HepG2 (cell line): ENCODE measurements at regions not wholly inside any gene's neighbourhood (a gene's known extent, or its start where the extent isn't known, plus 50 kb on each side); places are given as distances from the start of the nearest gene placed in this dataset.

Experiments
- ATF4 ChIP-seq, 2 experiments: fragments of 450-650 bp in 1 of 2; sonication (generic) in 1 of 2; formaldehyde crosslinking; IDR thresholded peaks; 2 replicates each; pipeline versions ENCODE4 v1.5.0 to v1.8.0; 2020 to 2022; ENCODE audit warnings: mild to moderate bottlenecking in 1 of 2, missing genetic modification reagents in 1 of 2
- HDAC1 ChIP-seq: sonication (generic); formaldehyde crosslinking; IDR thresholded peaks from 2 replicates; pipeline ENCODE4 v1.5.1; 2020; ENCODE audit warnings: mild to moderate bottlenecking, missing genetic modification reagents
- HMGXB4 ChIP-seq, 2 experiments: sonication (generic) in 1 of 2; formaldehyde crosslinking in 1 of 2; IDR thresholded peaks; 2 replicates each; pipeline versions ENCODE4 v1.4.0 to v1.6.1; 2018 to 2020; ENCODE audit warnings: missing genetic modification reagents in 2 of 2, borderline replicate concordance in 1 of 2, low read depth in 1 of 2, mild to moderate bottlenecking in 1 of 2, missing biosample characterization in 1 of 2
- POLR2AphosphoS5 ChIP-seq: IDR thresholded peaks from 2 replicates; pipeline ENCODE4 v1.6.1; 2012; ENCODE audit warnings: low read depth, low read length
- SOX13 ChIP-seq, 3 experiments: fragments of 450-650 bp in 1 of 3; sonication (generic) in 1 of 3; formaldehyde crosslinking in 1 of 3; IDR thresholded peaks in 2 of 3; conservative IDR thresholded peaks in 1 of 3; 2 replicates each; pipeline versions ENCODE4 v1.5.0 to v1.6.1; 2016 to 2020; ENCODE audit warnings: antibody characterized with exemption in 1 of 3, mild to moderate bottlenecking in 1 of 3, missing compliant biosample characterization in 1 of 3, missing genetic modification reagents in 1 of 3, moderate library complexity in 1 of 3

- TF ChIP-seq SOX13 (IDR thresholded peaks at IDR 0.05): no peak
- TF ChIP-seq SOX13 (CRISPR knock-in tag; conservative IDR thresholded peaks at IDR 0.05 in 1 of 2, IDR thresholded peaks at IDR 0.05 in 1 of 2): no peak
- TF ChIP-seq ATF4 (CRISPR knock-in tag; IDR thresholded peaks at IDR 0.05): no peak
- TF ChIP-seq POLR2AphosphoS5: no peak
- no peak for TF ChIP-seq HMGXB4 (CRISPR knock-in tag; IDR thresholded peaks at IDR 0.05; ENCODE audit: borderline replicate concordance in 1 of 2, low read depth in 1 of 2)
- TF ChIP-seq HDAC1: no peak
Measured at GRCh38 chr10:20988357-20988983, 91.4 kb upstream of the NEBL start.
